OCI-LY7 (cell line): ENCODE measurements at regions not wholly inside any gene's neighbourhood (a gene's known extent, or its start where the extent isn't known, plus 50 kb on each side); places are given as distances from the start of the nearest gene placed in this dataset.

Source experiments
- BruUV-seq: library from RNA; stranded (reverse); fragments of 400-500 nt; replicated peaks from 2 replicates; lab custom pipeline; 2021; lab: Mats Ljungman, UMichigan
- CTCF ChIA-PET: fragments of 300-600 bp; sonication (Branson Sonifier 250); formaldehyde crosslinking; loops from one replicate; lab custom pipeline; 2022; ENCODE audit warnings: antibody characterized with exemption; ENCODE audit not compliant: unreplicated experiment; lab: Charles Lee
- POLR2A ChIA-PET: fragments of 300-600 bp; sonication (Branson Sonifier 250); formaldehyde crosslinking; loops from one replicate; lab custom pipeline; 2022; ENCODE audit warnings: antibody characterized with exemption; lab: Charles Lee
- DNase-seq: peaks from one replicate; pipeline ENCODE4 v3.0.0-alpha.2; 2015; ENCODE audit warnings: low spot score
- H2AFZ ChIP-seq: fragments of 200-600 bp; sonication (generic), shearing (Covaris generic); 2 replicates; pipeline ENCODE4 v1.6.1; 2014; ENCODE audit warnings: mild to moderate bottlenecking, antibody characterized with exemption, low read length, moderate library complexity
- H3K27ac ChIP-seq: fragments of 200-600 bp; sonication (generic); 2 replicates; pipeline ENCODE4 v1.5.1; 2014; ENCODE audit warnings: mixed run types, low read depth, mild to moderate bottlenecking, moderate library complexity, low read length, inconsistent platforms; ENCODE audit not compliant: poor library complexity, severe bottlenecking
- H3K36me3 ChIP-seq: fragments of 200-600 bp; sonication (generic); 2 replicates; pipeline ENCODE4 v1.6.1; 2014; ENCODE audit warnings: mild to moderate bottlenecking, antibody characterized with exemption, low read length, moderate library complexity, mixed read lengths; ENCODE audit not compliant: insufficient read depth
- H3K4me1 ChIP-seq: fragments of 200-600 bp; sonication (generic); 2 replicates; pipeline ENCODE4 v1.5.1; 2014; ENCODE audit warnings: mild to moderate bottlenecking, low read length; ENCODE audit not compliant: insufficient read depth, poor library complexity, severe bottlenecking
- H3K4me2 ChIP-seq: fragments of 200-600 bp; sonication (generic); 2 replicates; pipeline ENCODE4 v1.6.1; 2014; ENCODE audit warnings: mild to moderate bottlenecking, low read length
- H3K4me3 ChIP-seq: fragments of 200-600 bp; sonication (generic); 2 replicates; pipeline ENCODE4 v1.5.1; 2014; ENCODE audit warnings: mild to moderate bottlenecking, low read depth, low read length; ENCODE audit not compliant: poor library complexity, severe bottlenecking
- H3K79me2 ChIP-seq: fragments of 200-600 bp; sonication (generic); 2 replicates; pipeline ENCODE4 v1.6.1; 2016; ENCODE audit warnings: low read depth, mild to moderate bottlenecking, low read length, moderate library complexity, mixed read lengths; ENCODE audit not compliant: insufficient read depth
- H3K9me2 ChIP-seq: fragments of 200-600 bp; sonication (generic); 2 replicates; pipeline ENCODE4 v1.6.1; 2016; ENCODE audit warnings: mild to moderate bottlenecking, low read length, mixed read lengths; ENCODE audit not compliant: insufficient read depth
- H3K9me3 ChIP-seq: fragments of 200-600 bp; sonication (generic); 2 replicates; pipeline ENCODE4 v1.6.1; 2014; ENCODE audit warnings: mild to moderate bottlenecking, mixed run types, low read length, mixed read lengths
- H4K20me1 ChIP-seq: fragments of 200-600 bp; sonication (generic); 2 replicates; pipeline ENCODE4 v1.6.1; 2014; ENCODE audit warnings: mild to moderate bottlenecking, antibody characterized with exemption, low read length, moderate library complexity, mixed read lengths; ENCODE audit not compliant: insufficient read depth
- EZH2phosphoT487 ChIP-seq: fragments of 200-600 bp; sonication (generic); IDR thresholded peaks from 2 replicates; pipeline ENCODE4 v1.6.1; 2018; ENCODE audit warnings: low read depth, borderline replicate concordance, mild to moderate bottlenecking, mixed run types, antibody characterized with exemption, low read length, moderate library complexity, mixed read lengths
- intact Hi-C: fragments of 100-400 bp; cut with micrococcal nuclease; formaldehyde crosslinking; loops from one replicate; pipeline ENCODE4 v1.10.0; 2022; ENCODE audit not compliant: unreplicated experiment
- TF ChIP-seq, protein P1 (sequence below): fragments of 200-600 bp; sonication (generic); conservative IDR thresholded peaks from 2 replicates; pipeline ENCODE4 v1.5.1; 2014; ENCODE audit warnings: mild to moderate bottlenecking, antibody characterized with exemption, low read length, moderate library complexity, mixed read lengths

DNA sequence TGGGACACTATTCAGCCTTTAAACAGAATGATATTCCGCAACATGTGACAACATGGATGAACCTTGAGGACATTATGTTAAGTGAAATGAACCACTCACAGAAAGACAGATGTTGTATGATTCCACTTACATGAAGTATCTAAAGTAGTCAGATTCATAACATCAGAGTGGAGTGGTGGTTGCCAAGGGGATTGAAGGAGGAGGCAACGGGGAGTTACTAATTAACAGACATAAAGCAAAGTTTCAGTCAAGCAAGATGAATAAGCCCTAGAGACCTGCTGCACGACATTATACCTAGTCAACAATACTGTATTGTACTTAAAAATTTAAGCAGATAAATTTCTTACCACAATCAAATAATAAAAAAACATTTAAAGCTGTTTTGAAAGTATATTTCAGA is 105.0 kb upstream of the NR0B1 start:
- H4K20me1 ChIP-seq: no peaks in the 10 kb centered on the region
- no peak overlapping the region for H3K4me3 ChIP-seq
- BruUV-seq: no TSS peak
- intact Hi-C loops: no loop called here
- H2AFZ ChIP-seq: no peak overlapping the region
- no peaks in the 10 kb centered on the region for H3K36me3 ChIP-seq
- no peaks in the 10 kb centered on the region for H3K9me3 ChIP-seq
- TF ChIP-seq EZH2phosphoT487: no peak
- TF ChIP-seq, protein P1, sequence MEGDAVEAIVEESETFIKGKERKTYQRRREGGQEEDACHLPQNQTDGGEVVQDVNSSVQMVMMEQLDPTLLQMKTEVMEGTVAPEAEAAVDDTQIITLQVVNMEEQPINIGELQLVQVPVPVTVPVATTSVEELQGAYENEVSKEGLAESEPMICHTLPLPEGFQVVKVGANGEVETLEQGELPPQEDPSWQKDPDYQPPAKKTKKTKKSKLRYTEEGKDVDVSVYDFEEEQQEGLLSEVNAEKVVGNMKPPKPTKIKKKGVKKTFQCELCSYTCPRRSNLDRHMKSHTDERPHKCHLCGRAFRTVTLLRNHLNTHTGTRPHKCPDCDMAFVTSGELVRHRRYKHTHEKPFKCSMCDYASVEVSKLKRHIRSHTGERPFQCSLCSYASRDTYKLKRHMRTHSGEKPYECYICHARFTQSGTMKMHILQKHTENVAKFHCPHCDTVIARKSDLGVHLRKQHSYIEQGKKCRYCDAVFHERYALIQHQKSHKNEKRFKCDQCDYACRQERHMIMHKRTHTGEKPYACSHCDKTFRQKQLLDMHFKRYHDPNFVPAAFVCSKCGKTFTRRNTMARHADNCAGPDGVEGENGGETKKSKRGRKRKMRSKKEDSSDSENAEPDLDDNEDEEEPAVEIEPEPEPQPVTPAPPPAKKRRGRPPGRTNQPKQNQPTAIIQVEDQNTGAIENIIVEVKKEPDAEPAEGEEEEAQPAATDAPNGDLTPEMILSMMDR: no peak
- no peaks in the 10 kb centered on the region for H3K9me2 ChIP-seq
- H3K27ac ChIP-seq: no peak overlapping the region
- H3K4me1 ChIP-seq: no peaks in the 10 kb centered on the region
- ChIA-PET CTCF (no interaction called here), POLR2A (interaction anchor here (0.6 kb wide), 1 partner anchor 437 kb away, joined by 3 read pairs; no protein-coding TSS in a partner anchor)
- no peak overlapping the region for H3K4me2 ChIP-seq
- H3K79me2 ChIP-seq: no peaks in the 10 kb centered on the region
- DNase-seq: no peak

DNA sequence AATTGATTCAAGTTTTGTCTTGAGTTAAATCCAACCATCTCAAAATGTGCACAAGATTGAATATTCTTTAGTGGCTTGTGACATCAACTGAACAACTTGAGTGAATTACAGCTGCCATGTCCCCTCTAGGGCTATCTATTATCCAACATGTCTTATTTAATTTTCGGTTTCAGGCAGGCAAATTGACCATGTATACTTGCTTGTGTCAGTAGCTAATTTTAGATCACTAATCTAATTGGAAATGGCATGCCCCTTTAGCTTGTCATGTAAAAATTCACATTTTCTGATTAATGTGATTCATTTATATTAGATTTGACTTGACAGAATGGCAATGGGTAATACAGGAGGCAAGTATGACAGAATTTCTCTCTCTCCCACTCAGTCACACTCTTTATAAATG is 93.2 kb upstream of the NR0B1 start:
- DNase-seq: no peak
- no peaks in the 10 kb centered on the region for H3K9me3 ChIP-seq
- no peak overlapping the region for H3K27ac ChIP-seq
- H4K20me1 ChIP-seq: no peaks in the 10 kb centered on the region
- no peaks in the 10 kb centered on the region for H3K9me2 ChIP-seq
- H3K4me1 ChIP-seq: no peaks in the 10 kb centered on the region
- no peak overlapping the region for H3K4me2 ChIP-seq
- ChIA-PET POLR2A (no interaction called here), CTCF (no interaction called here)
- H2AFZ ChIP-seq: no peak overlapping the region
- intact Hi-C loops: no loop called here
- TF ChIP-seq EZH2phosphoT487: no peak
- TF ChIP-seq, protein P1: no peak
- H3K36me3 ChIP-seq: no peaks in the 10 kb centered on the region
- BruUV-seq: no TSS peak
- no peaks in the 10 kb centered on the region for H3K79me2 ChIP-seq
- no peak overlapping the region for H3K4me3 ChIP-seq

DNA sequence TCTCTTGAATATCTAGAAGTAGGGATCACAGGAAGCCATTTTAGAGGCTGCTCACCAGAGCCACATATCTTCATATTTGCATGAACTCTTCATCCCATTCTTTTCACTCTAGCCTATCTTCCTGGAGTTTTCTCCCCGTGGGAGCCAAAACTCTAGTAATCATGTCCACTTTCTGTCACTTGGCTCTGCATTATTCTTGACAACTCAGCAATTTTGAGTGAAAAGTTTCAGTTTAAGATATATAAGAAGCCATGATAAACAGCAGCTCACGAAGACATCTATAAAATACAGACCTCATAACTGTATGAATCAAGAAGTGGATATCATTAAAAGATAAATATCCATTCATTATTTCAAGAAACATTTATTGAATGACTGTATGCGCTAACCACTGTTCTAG is 79.1 kb upstream of the NR0B1 start:
- no peaks in the 10 kb centered on the region for H4K20me1 ChIP-seq
- H3K4me2 ChIP-seq: no peak overlapping the region
- ChIA-PET CTCF (no interaction called here), POLR2A (no interaction called here)
- no peak overlapping the region for H2AFZ ChIP-seq
- H3K9me2 ChIP-seq: no peaks in the 10 kb centered on the region
- H3K4me1 ChIP-seq: no peaks in the 10 kb centered on the region
- intact Hi-C loops: no loop called here
- no peaks in the 10 kb centered on the region for H3K36me3 ChIP-seq
- H3K9me3 ChIP-seq: no peaks in the 10 kb centered on the region
- TF ChIP-seq, protein P1: no peak
- TF ChIP-seq EZH2phosphoT487: no peak
- DNase-seq: no peak
- no peaks in the 10 kb centered on the region for H3K79me2 ChIP-seq
- H3K4me3 ChIP-seq: no peak overlapping the region
- BruUV-seq: no TSS peak
- no peak overlapping the region for H3K27ac ChIP-seq
